GM12891 (cell line): ENCODE measurements at regions not wholly inside any gene's neighbourhood (a gene's known extent, or its start where the extent isn't known, plus 50 kb on each side); places are given as distances from the start of the nearest gene placed in this dataset.
A peak's percentile ranks its signal among the peaks of the same experiment; 100 is the strongest.

Experiments used
- DNase-seq: peaks from one replicate; pipeline ENCODE4 v3.0.0; 2011; ENCODE audit warnings: low spot score; ENCODE audit not compliant: insufficient read length
- FAIRE-seq: peaks from 2 replicates; lab custom pipeline; 2011; peaks lifted over from hg19 to GRCh38; lab: Jason Lieb, UNC
- PAX5 ChIP-seq: IDR thresholded peaks from 2 replicates; pipeline ENCODE4 v1.6.1; 2011; ENCODE audit warnings: low read length, moderate library complexity, mild to moderate bottlenecking; ENCODE audit not compliant: insufficient read depth, severe bottlenecking
- POLR2A ChIP-seq: IDR thresholded peaks from 2 replicates; pipeline ENCODE4 v1.6.1; 2011; ENCODE audit warnings: low read depth, low read length, control low read depth
- POLR2AphosphoS5 ChIP-seq: IDR thresholded peaks from 2 replicates; pipeline ENCODE4 v1.6.1; 2011; ENCODE audit warnings: low read depth, low read length, control low read depth
- POU2F2 ChIP-seq: IDR thresholded peaks from 2 replicates; pipeline ENCODE4 v1.6.1; 2011; ENCODE audit warnings: low read depth, mild to moderate bottlenecking, control low read depth, low read length, moderate library complexity
- SPI1 ChIP-seq: IDR thresholded peaks from 2 replicates; pipeline ENCODE4 v1.6.1; 2011; ENCODE audit warnings: low read depth, low read length, control low read depth
- TAF1 ChIP-seq: IDR thresholded peaks from 2 replicates; pipeline ENCODE4 v1.6.1; 2011; ENCODE audit warnings: low read depth, low read length, control low read depth

GRCh38 chr4:45399116-45399515 lies 672.8 kb upstream of the GNPDA2 start:
- no peak for FAIRE-seq
- TF ChIP-seq POLR2AphosphoS5 (no peak), POLR2A (no peak), PAX5 (no peak), TAF1 (no peak), SPI1 (no peak), POU2F2 (no peak)
- DNase-seq = no peak

DNA sequence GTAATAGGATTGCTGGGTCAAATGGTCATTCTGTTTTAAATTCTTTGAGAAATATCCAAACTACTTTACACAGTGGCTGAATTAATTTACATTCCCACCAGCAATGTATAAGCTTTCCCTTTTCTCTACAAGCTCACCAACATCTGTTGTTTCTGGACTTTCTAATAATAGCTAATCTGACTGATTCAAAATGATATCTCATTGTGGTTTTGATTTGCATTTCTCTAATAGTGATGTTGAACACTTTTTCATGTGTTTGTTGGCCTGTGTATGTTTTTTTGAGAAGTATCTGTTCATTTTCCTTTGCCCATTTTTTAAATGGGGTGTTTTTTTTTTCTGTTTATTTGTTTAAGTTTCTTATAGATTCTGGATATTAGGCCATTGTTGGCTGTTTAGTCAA lies 659.0 kb upstream of the GNPDA2 start:
- DNase-seq (no peak), FAIRE-seq (no peak)
- TF ChIP-seq PAX5 = no peak
- TF ChIP-seq POLR2A = no peak
- no peak for TF ChIP-seq TAF1
- no peak for TF ChIP-seq SPI1
- TF ChIP-seq POLR2AphosphoS5 = no peak
- TF ChIP-seq POU2F2 = no peak

DNA sequence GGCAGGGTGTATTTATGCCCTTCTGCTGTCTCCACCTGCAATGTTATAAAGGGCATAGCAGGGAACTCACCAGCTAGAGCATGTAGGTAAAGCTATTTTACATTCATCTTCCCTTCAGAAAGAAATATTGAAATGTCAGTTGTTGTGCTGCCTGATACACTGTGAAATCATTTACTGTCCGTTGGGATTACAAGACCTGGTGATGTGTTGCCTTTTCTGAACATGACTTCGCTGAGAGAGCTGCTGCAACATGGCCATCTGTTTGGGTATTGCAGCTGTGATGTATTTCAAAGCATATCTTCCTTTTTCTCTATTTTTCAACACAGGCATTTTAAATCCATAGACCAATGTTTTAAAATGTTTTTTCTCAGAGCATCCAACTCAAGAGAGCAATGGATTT lies 644.1 kb upstream of the GNPDA2 start:
- DNase-seq = no peak
- FAIRE-seq = no peak
- TF ChIP-seq TAF1 (no peak), SPI1 (no peak), POLR2A (no peak), POLR2AphosphoS5 (no peak), POU2F2 (no peak), PAX5 (no peak)

DNA sequence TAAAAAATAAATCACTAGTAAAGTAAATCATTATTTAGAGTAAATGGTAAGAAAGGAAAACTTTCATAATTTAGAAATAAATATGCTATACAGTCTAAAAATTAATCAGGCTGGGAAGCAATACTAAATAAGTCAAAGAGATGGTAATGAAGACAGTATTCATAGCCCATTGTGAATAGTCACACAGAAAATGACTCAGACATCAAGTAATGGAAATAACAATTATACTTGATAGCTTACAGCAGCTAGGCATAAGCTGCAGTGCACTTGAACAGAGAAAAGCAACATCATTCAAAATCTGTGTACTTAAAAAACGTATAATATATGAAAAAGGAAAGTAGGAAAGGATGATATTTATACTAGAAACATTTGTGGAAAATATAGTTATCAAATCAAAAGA lies 642.5 kb upstream of the GNPDA2 start:
- DNase-seq (no peak), FAIRE-seq (no peak)
- no peak for TF ChIP-seq SPI1
- no peak for TF ChIP-seq POLR2AphosphoS5
- TF ChIP-seq POLR2A = no peak

- FAIRE-seq (no peak), DNase-seq (no peak)
- TF ChIP-seq POU2F2 (no peak), SPI1 (no peak), POLR2A (no peak), POLR2AphosphoS5 (no peak), TAF1 (no peak)
Measured at GRCh38 chr4:45363931-45364330, 637.6 kb upstream of the GNPDA2 start.

GRCh38 chr4:45358573-45359506 lies 632.5 kb upstream of the GNPDA2 start:
- FAIRE-seq (no peak), DNase-seq (no peak)
- no peak for TF ChIP-seq TAF1
- TF ChIP-seq POLR2A = no peak
- TF ChIP-seq SPI1 = no peak
- no peak for TF ChIP-seq PAX5
- no peak for TF ChIP-seq POU2F2
- no peak for TF ChIP-seq POLR2AphosphoS5

- TF ChIP-seq POLR2AphosphoS5 (no peak), POLR2A (no peak), SPI1 (no peak), TAF1 (no peak), PAX5 (no peak), POU2F2 (no peak)
- DNase-seq (no peak), FAIRE-seq (no peak)
Measured at GRCh38 chr4:45353161-45353560, 626.8 kb upstream of the GNPDA2 start.

- FAIRE-seq (peak; percentile 33), DNase-seq (no peak)
- TF ChIP-seq PAX5 (no peak), POLR2A (no peak)
Measured at GRCh38 chr4:45350438-45350837, 624.1 kb upstream of the GNPDA2 start.

DNA sequence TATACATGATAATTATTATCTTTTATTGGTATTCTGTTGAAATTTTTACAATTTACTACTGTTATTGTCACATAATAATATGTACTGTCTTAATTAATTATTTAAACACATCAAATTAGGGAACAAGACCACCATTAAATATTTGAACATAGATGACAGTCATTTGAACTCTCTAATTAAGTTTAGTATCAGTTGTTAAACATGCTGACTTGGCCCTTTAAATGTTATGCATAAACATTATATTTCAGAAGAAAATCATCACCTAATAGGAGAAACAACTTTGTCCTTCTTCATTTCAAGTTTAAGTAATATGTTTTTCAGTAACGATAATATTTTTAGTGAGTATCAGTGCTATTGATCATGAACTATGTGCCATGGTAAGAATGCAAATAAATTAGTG lies 623.5 kb upstream of the GNPDA2 start:
- no peak for TF ChIP-seq POLR2AphosphoS5
- TF ChIP-seq PAX5 = no peak
- no peak for TF ChIP-seq POU2F2
- no peak for TF ChIP-seq POLR2A
- no peak for TF ChIP-seq SPI1
- no peak for TF ChIP-seq TAF1
- DNase-seq (no peak), FAIRE-seq (no peak)

- FAIRE-seq (no peak), DNase-seq (no peak)
- TF ChIP-seq PAX5 (no peak), POLR2AphosphoS5 (no peak), TAF1 (no peak), POU2F2 (no peak), POLR2A (no peak), SPI1 (no peak)
Measured at GRCh38 chr4:45346816-45347435, 620.6 kb upstream of the GNPDA2 start.
